ENCODE measurements at regions not wholly inside any gene's neighbourhood (a gene's known extent, or its start where the extent isn't known, plus 50 kb on each side); places are given as distances from the start of the nearest gene placed in this dataset.

- TF ChIP-seq CTCF (IDR thresholded peaks at IDR 0.05), result no peak
- no peak for TF ChIP-seq EZH2 (IDR thresholded peaks at IDR 0.05; ENCODE audit: borderline replicate concordance, insufficient read depth, low read depth, low read length, poor library complexity, severe bottlenecking)
Measured at GRCh38 chr6:145367149-145367548, 368.2 kb downstream of the EPM2A start.
